Omental fat pad (tissue), 3 donors: ENCODE measurements at regions not wholly inside any gene's neighbourhood (a gene's known extent, or its start where the extent isn't known, plus 50 kb on each side); places are given as distances from the start of the nearest gene placed in this dataset.

Source experiments
- ATAC-seq: fragments of 150-250 bp; one replicate; pipeline ENCODE4 v1.9.1; 2016; ENCODE audit warnings: mild to moderate bottlenecking, moderate library complexity; ENCODE audit not compliant: low FRiP score
- DNase-seq: peaks from one replicate; pipeline ENCODE4 v3.0.0-alpha.2; 2019; ENCODE audit warnings: low spot score
- TF ChIP-seq, protein P1 (sequence below), 3 donors: fragments of 450-650 bp; IDR thresholded peaks; one replicate each; pipeline ENCODE4 v1.5.1; 2016 to 2017; ENCODE audit warnings: antibody characterized with exemption in 3 of 3, mild to moderate bottlenecking in 3 of 3, moderate library complexity in 2 of 3

- no peak for DNase-seq
- TF ChIP-seq, protein P1, sequence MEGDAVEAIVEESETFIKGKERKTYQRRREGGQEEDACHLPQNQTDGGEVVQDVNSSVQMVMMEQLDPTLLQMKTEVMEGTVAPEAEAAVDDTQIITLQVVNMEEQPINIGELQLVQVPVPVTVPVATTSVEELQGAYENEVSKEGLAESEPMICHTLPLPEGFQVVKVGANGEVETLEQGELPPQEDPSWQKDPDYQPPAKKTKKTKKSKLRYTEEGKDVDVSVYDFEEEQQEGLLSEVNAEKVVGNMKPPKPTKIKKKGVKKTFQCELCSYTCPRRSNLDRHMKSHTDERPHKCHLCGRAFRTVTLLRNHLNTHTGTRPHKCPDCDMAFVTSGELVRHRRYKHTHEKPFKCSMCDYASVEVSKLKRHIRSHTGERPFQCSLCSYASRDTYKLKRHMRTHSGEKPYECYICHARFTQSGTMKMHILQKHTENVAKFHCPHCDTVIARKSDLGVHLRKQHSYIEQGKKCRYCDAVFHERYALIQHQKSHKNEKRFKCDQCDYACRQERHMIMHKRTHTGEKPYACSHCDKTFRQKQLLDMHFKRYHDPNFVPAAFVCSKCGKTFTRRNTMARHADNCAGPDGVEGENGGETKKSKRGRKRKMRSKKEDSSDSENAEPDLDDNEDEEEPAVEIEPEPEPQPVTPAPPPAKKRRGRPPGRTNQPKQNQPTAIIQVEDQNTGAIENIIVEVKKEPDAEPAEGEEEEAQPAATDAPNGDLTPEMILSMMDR (IDR thresholded peaks at IDR 0.05): no peak
- no peak for ATAC-seq
Measured at GRCh38 chr6:9499709-9500108, 915.2 kb downstream of the TFAP2A start.

- TF ChIP-seq, protein P1 (IDR thresholded peaks at IDR 0.05): no peak
- DNase-seq (no peak), ATAC-seq (no peak)
Measured at GRCh38 chr6:9496837-9497236, 918.0 kb downstream of the TFAP2A start.

DNA sequence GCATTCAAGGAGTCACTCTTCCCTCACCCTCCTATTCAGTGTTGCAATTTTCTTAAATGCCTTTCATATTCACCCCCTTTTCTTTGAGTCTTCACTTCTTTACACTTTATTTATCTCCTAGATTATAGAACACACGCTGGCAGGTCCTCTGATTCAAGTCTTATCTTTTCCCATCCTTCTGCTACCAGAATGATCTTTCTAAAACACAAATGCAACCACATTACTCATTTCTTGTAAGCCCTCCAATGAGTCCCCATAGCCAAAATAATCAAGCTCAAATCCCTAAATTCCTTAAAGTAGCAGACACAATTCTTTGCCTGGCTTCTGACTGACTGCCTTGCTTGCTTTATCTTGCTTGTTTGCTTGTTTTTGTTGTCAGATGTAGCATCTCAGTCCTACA lies 920.0 kb downstream of the TFAP2A start:
- TF ChIP-seq, protein P1 (IDR thresholded peaks at IDR 0.05): no peak
- ATAC-seq: no peak
- no peak for DNase-seq

DNA sequence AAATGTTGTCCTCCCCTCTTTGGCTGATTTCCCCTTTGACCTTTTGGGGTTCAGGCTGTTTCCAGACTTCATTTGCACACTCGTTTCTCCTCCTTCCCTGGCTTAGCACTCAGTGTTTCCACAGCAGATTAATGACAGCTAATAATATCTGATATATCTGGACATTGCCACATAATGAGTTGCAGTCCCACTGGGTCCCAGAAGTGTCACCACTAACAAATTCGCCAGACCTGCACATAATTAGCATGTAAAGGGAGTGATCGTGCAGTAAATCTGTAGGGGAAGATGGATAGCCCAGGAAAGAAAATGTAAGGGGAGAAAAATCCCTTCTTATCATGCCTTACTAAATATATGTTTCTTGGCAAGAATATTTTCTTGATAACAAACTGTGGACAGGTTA lies 922.1 kb downstream of the TFAP2A start:
- TF ChIP-seq, protein P1 (IDR thresholded peaks at IDR 0.05): no peak
- no peak for ATAC-seq
- no peak for DNase-seq

DNA sequence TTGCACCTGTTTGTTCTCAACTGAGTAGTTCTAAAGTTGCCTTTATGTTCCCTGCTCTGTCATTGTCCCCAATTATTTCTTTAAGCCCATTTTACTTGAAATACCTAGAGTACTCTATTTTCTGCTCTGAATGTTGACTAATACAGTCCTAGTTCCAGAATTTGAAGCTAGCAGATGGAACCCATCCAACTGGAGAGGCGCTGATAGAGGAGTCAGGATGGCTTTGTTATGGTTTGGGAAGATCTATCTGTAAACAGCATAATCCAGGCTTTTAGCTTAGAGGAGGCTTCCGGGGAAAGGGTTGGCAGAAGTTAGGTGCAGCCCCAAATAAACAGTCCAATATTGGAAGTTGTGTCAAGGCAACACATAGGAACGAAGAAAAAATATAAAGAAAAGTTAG lies 927.7 kb downstream of the TFAP2A start:
- DNase-seq (no peak), ATAC-seq (no peak)
- TF ChIP-seq, protein P1 (IDR thresholded peaks at IDR 0.05): no peak

GRCh38 chr6:9485992-9486391 lies 928.9 kb downstream of the TFAP2A start:
- TF ChIP-seq, protein P1 (IDR thresholded peaks at IDR 0.05): no peak
- ATAC-seq (no peak), DNase-seq (no peak)

GRCh38 chr6:9484686-9485085 lies 930.2 kb downstream of the TFAP2A start:
- TF ChIP-seq, protein P1 (IDR thresholded peaks at IDR 0.05): no peak

More at GRCh38 chr6:9484686-9485085, 930.2 kb downstream of the TFAP2A start:
- no peak for DNase-seq
- no peak for ATAC-seq
